Right kidney (tissue), 1 donor: ENCODE measurements at regions not wholly inside any gene's neighbourhood (a gene's known extent, or its start where the extent isn't known, plus 50 kb on each side); places are given as distances from the start of the nearest gene placed in this dataset.
"Not testable (repeated sequence)": the region's sequence is repeated elsewhere in the genome, so short reads cannot be mapped to it uniquely, and the experiment has no call there.

Experiments
- DNase-seq: peaks from one replicate; pipeline ENCODE4 v3.0.0-alpha.2; 2016

- DNase-seq: no peak
Observed at GRCh38 chr4:186814535-186815070, 90.9 kb upstream of the FAT1 start.

- no peak for DNase-seq
Observed at GRCh38 chr4:186819342-186820086, 95.9 kb upstream of the FAT1 start.

GRCh38 chr4:186820391-186820891 is 96.8 kb upstream of the FAT1 start:
- DNase-seq: no peak

- no peak for DNase-seq
Observed at GRCh38 chr4:186823989-186824388, 100.3 kb upstream of the FAT1 start.

GRCh38 chr4:186825069-186825468 is 101.4 kb upstream of the FAT1 start:
- DNase-seq: no peak

- DNase-seq: no peak
Observed at GRCh38 chr4:186826006-186826405, 102.3 kb upstream of the FAT1 start.

GRCh38 chr4:186826846-186827533 is 103.3 kb upstream of the FAT1 start:
- DNase-seq: no peak

- DNase-seq: no peak
Observed at GRCh38 chr4:186827534-186827897, 103.9 kb upstream of the FAT1 start.

- no peak for DNase-seq
Observed at GRCh38 chr4:186829097-186829496, 105.4 kb upstream of the FAT1 start.

- no peak for DNase-seq
Observed at GRCh38 chr4:186829740-186830449, 106.2 kb upstream of the FAT1 start.

GRCh38 chr4:186831574-186831973 is 107.9 kb upstream of the FAT1 start:
- no peak for DNase-seq

- no peak for DNase-seq
Observed at GRCh38 chr4:186832906-186833305, 109.2 kb upstream of the FAT1 start.

- not testable (repeated sequence) for DNase-seq
Observed at GRCh38 chr4:186837463-186837862, 113.8 kb upstream of the FAT1 start.

GRCh38 chr4:186838295-186838694 is 114.6 kb upstream of the FAT1 start:
- no peak for DNase-seq

GRCh38 chr4:186839122-186840037 is 115.7 kb upstream of the FAT1 start:
- DNase-seq: no peak

- DNase-seq: no peak
Observed at GRCh38 chr4:186840222-186840701, 116.6 kb upstream of the FAT1 start.

- no peak for DNase-seq
Observed at GRCh38 chr4:186840771-186841301, 117.2 kb upstream of the FAT1 start.

GRCh38 chr4:186844059-186844681 is 120.5 kb upstream of the FAT1 start:
- no peak for DNase-seq

- DNase-seq: no peak
Observed at GRCh38 chr4:186845137-186845842, 121.6 kb upstream of the FAT1 start.

- no peak for DNase-seq
Observed at GRCh38 chr4:186846426-186846825, 122.8 kb upstream of the FAT1 start.
